Stimulated activated CD4-positive, alpha-beta T cell treated with anti-CD3 and anti-CD28 coated beads, Interleukin-15, amount 100 ng/mL, for 1 hour (primary cell): ENCODE measurements at regions not wholly inside any gene's neighbourhood (a gene's known extent, or its start where the extent isn't known, plus 50 kb on each side); places are given as distances from the start of the nearest gene placed in this dataset.
"Not testable (repeated sequence)": the region's sequence is repeated elsewhere in the genome, so short reads cannot be mapped to it uniquely, and the experiment has no call there.

ENCODE experiments used
- DNase-seq, 2 donors: peaks; one replicate each; pipeline ENCODE4 v3.0.0-alpha.2; 2020; ENCODE audit warnings: low read depth in 1 of 2, low spot score in 1 of 2

GRCh38 chr9:91019871-91020270 is 218.3 kb downstream of the SYK start:
- DNase-seq = not testable (repeated sequence)

GRCh38 chr9:91021656-91022055 is 220.0 kb downstream of the SYK start:
- DNase-seq = not testable (repeated sequence)

GRCh38 chr9:91023741-91024140 is 222.1 kb downstream of the SYK start:
- DNase-seq = no peak

DNA sequence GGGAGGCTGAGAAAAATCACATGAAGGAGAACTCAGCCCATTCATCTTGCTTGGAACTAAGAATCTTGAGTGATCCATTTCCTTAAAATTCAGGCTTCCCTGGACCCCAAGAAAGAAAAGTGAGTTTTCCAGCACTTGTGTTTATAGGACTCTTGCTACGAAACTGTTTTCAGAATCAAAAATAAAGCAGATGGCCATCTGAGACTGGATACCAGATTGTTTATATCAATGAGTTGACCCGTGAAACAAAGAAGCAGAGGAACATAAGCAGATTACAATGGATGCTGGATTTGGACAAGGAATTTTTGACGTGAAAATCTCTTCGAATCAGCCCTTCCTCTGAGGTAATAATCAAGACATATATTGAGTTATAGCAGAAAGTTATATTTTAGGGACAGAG is 223.2 kb downstream of the SYK start:
- no peak for DNase-seq

DNA sequence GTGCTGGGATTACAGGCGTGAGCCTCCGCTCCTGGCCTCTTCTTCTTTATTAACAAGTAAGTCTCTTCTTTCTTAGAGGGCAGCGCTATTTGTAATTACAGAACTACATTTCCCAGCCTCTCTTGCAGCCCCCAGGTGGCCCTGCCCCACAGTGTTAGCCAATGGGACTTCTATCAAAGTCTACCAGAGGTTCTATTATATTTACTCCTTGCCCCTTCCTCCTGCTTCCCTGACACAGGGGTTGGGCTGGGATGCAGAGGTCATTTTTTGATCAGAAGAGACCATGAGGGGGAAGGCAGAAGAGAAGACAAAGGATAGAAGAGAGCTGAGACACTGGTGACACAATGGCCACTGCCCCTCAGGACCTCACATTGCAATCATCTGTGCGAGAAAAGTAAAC is 224.2 kb downstream of the SYK start:
- DNase-seq = no peak

- DNase-seq = no peak
Measured at GRCh38 chr9:91026266-91026665, 224.6 kb downstream of the SYK start.

GRCh38 chr9:91027005-91027404 is 225.4 kb downstream of the SYK start:
- no peak for DNase-seq

- DNase-seq = no peak
Measured at GRCh38 chr9:91028166-91028827, 226.7 kb downstream of the SYK start.

- DNase-seq = no peak
Measured at GRCh38 chr9:91029650-91030361, 228.2 kb downstream of the SYK start.

GRCh38 chr9:91032121-91032531 is 230.5 kb downstream of the SYK start:
- DNase-seq = no peak

DNA sequence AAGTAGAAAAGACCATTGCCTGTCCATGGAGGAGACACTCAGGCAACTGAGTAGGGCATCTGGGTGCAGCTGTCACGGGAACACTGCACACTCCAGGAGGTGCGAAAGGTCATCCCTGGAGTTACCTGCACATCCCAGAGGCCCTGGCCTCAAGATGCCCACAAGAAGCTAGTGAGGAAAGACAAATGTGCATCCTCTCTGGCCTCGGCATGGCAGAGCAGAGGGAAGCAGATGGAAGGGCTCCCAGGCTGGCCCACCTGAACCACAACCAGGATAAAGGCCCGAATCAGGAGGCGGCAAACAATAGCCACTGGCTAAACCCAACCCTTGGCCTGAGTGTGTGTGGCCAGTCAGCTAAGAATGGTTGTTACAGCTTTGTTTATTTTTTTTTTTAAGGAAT is 231.7 kb downstream of the SYK start:
- no peak for DNase-seq

DNA sequence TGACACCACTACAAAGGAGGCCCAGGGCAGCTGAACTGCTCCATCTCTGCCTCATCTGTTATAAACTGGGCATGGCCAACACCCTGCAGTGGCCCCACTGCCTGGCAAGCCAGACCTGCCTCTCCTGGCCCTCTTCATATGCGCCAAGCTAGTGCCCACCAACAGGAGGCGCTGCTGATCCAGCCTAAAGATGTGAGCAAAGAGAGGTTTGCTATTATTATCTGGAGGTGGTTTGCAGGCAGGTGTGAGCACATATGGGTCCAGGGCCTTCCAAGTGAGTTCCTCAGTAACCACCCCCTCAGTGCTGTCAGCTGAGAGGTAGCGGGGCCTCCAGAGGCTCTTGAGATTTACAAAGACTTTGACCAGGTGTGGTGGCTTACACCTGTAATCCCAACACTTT is 232.2 kb downstream of the SYK start:
- DNase-seq = peak; percentile 32 to 65

DNA sequence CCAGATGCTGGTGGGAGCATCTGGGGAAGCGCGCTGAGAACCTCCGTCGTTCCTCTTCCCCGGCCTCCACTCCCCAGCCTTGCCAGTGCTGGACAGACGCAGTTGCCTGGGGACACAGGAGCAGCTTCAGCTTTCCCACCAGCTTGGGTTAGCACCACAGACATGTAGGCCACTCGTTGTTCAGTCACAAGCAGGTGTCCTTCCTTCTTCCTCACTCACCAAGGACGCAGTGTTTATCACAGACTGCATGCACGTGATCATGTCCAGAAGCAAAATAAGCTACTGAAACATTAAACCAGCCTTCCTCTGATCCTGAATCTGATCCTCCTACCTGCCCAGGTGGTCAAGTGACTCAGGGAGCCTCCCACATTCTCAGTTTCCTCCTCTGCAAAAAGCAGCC is 232.9 kb downstream of the SYK start:
- no peak for DNase-seq

DNA sequence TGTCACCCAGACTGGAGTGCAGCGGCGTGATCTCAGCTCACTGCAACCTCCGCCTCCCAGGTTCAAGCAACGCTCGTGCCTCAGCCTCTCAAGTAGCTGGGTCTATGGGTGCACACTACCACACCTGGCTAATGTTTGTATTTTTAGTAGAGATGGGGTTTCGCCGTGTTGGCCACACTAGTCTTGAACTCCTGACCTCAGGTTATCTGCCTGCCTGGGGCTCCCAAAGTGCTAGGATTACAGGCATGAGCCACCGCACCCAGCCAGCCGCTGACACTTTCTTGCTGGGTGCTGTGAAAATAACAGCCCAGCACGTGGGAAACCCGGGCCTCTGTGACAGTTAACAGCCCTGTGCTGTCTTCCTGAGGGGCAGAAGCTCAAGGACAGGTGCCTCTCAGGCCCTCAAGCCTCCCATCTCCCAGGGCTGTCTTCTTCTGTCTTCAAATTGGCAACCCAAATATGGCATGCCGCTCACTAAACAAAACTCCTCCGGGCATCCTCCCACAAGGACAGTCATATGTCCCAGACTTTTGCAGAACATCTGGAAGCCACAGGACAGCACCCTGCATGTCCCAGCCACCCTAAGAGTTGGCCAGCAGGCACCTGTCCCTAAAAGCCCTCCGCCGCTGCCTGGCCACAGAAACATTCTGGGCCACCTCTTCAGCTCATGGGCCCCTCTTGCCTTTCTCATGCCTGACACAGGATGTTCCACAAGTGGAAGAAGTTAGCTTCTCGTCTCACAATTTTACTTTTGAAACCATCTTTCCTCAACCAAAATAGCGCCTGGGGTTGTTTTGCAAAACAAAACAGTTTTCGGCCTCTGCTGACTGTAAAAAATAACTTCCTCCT is 233.6 kb downstream of the SYK start:
- no peak for DNase-seq

GRCh38 chr9:91035825-91036208 is 234.2 kb downstream of the SYK start:
- no peak for DNase-seq

GRCh38 chr9:91036356-91036755 is 234.7 kb downstream of the SYK start:
- DNase-seq = no peak

GRCh38 chr9:91036826-91037510 is 235.3 kb downstream of the SYK start:
- DNase-seq = peak; percentile 12 to 33

DNA sequence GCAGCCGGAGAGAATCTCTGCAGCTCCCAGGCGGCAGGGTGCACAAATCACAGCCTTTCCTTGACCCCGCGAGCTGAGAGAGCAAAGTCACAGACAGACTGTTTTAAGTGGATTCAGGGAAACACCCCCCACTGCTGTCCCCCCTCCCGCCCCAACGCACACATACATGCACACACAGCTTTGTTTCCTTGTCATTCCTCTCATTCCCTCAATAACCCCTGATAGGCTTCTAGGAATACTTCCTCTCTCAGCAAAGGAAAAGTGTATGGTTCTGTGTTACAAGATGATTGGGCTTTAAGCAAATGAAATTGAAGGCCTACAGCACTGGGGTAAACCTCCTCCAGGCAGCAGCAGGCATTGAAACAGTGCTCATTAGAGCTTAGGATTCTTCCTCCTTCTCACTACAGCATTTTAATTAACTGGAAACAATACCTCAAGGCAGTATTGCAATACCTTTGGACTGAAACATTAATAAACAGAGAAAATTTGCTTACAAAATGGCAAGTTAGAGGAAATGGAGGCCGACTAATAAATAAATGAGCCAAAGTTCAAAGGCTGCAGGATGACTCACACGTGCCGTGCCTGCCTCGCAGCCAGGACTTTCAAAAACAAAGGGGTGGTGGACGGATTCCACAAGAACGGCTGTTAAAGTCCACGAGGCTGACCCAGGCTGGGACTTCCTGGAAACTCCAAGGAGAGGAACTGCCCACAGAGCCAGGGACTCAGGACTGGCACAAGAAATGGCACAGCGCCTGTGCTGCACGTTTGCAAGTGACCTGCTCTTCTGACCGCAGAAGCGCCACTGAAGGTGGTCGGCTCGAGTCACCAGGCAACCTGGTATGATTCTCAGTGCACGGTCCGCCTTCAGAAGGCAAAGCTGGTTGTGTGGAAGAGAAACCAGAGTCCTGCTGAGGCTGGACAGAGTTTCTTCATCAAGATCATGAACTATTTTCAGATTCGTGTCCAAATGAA is 236.2 kb downstream of the SYK start:
- DNase-seq = no peak

GRCh38 chr9:91038483-91039124 is 237.0 kb downstream of the SYK start:
- no peak for DNase-seq
